ENCODE measurements at regions not wholly inside any gene's neighbourhood (a gene's known extent, or its start where the extent isn't known, plus 50 kb on each side); places are given as distances from the start of the nearest gene placed in this dataset.

GRCh38 chr5:133697536-133698258 lies 85.4 kb upstream of the FSTL4 start:
- Histone ChIP-seq H3K4me2 (ENCODE audit: low read depth, low read length, poor library complexity, severe bottlenecking) (no peak overlapping the region), H3K4me3 (ENCODE audit: low read length, poor library complexity, severe bottlenecking) (no peak overlapping the region), H2AFZ (ENCODE audit: low read length) (no peak overlapping the region), H4K20me1 (ENCODE audit: insufficient read depth, low read length, poor library complexity, severe bottlenecking) (no peaks in the 10 kb centered on the region), H3K4me1 (ENCODE audit: insufficient read depth, low read length, poor library complexity, severe bottlenecking) (no peaks in the 10 kb centered on the region), H3K9me3 (ENCODE audit: insufficient read depth, low read depth, low read length) (no peaks in the 10 kb centered on the region), H3K9ac (ENCODE audit: low read depth, low read length, poor library complexity, severe bottlenecking) (no peak overlapping the region), H3K36me3 (ENCODE audit: insufficient read depth, low read length) (no peaks in the 10 kb centered on the region), H3K27me3 (ENCODE audit: insufficient read depth, low read length, poor library complexity, severe bottlenecking) (no peaks in the 10 kb centered on the region), H3F3A (ENCODE audit: low read depth) (no peaks in the 10 kb centered on the region), H3K9me2 (replicated peaks; ENCODE audit: low read depth, low read length) (no peaks in the 10 kb centered on the region), H3K79me2 (ENCODE audit: insufficient read depth, low read length) (no peaks in the 10 kb centered on the region)
- TF ChIP-seq CTCF (conservative IDR thresholded peaks at IDR 0.05; ENCODE audit: low read length), result no peak
- no peak for TF ChIP-seq EZH2phosphoT487 (IDR thresholded peaks at IDR 0.05; ENCODE audit: borderline replicate concordance)

GRCh38 chr5:133696782-133697507 lies 84.6 kb upstream of the FSTL4 start:
- no peaks in the 10 kb centered on the region for H3K36me3 ChIP-seq (ENCODE audit: insufficient read depth, low read length)
- H3K4me2 ChIP-seq (ENCODE audit: low read depth, low read length, poor library complexity, severe bottlenecking), result no peak overlapping the region
- H3K9ac ChIP-seq (ENCODE audit: low read depth, low read length, poor library complexity, severe bottlenecking), result no peak overlapping the region
- H3K9me3 ChIP-seq (ENCODE audit: insufficient read depth, low read depth, low read length), result no peaks in the 10 kb centered on the region
- H3K79me2 ChIP-seq (ENCODE audit: insufficient read depth, low read length), result no peaks in the 10 kb centered on the region
- no peaks in the 10 kb centered on the region for H3K4me1 ChIP-seq (ENCODE audit: insufficient read depth, low read length, poor library complexity, severe bottlenecking)
- H3K9me2 ChIP-seq (replicated peaks; ENCODE audit: low read depth, low read length), result no peaks in the 10 kb centered on the region
- H3K4me3 ChIP-seq (ENCODE audit: low read length, poor library complexity, severe bottlenecking), result no peak overlapping the region
- TF ChIP-seq CTCF (conservative IDR thresholded peaks at IDR 0.05; ENCODE audit: low read length) (no peak), EZH2phosphoT487 (IDR thresholded peaks at IDR 0.05; ENCODE audit: borderline replicate concordance) (no peak)
- H4K20me1 ChIP-seq (ENCODE audit: insufficient read depth, low read length, poor library complexity, severe bottlenecking), result no peaks in the 10 kb centered on the region
- H3F3A ChIP-seq (ENCODE audit: low read depth), result no peaks in the 10 kb centered on the region
- no peaks in the 10 kb centered on the region for H3K27me3 ChIP-seq (ENCODE audit: insufficient read depth, low read length, poor library complexity, severe bottlenecking)
- no peak overlapping the region for H2AFZ ChIP-seq (ENCODE audit: low read length)

- Histone ChIP-seq H3K4me1 (ENCODE audit: insufficient read depth, low read length, poor library complexity, severe bottlenecking) (no peaks in the 10 kb centered on the region), H3K9me3 (ENCODE audit: insufficient read depth, low read depth, low read length) (no peaks in the 10 kb centered on the region), H3K4me3 (ENCODE audit: low read length, poor library complexity, severe bottlenecking) (no peak overlapping the region), H3K27me3 (ENCODE audit: insufficient read depth, low read length, poor library complexity, severe bottlenecking) (no peaks in the 10 kb centered on the region), H3K4me2 (ENCODE audit: low read depth, low read length, poor library complexity, severe bottlenecking) (no peak overlapping the region), H3K36me3 (ENCODE audit: insufficient read depth, low read length) (no peaks in the 10 kb centered on the region), H4K20me1 (ENCODE audit: insufficient read depth, low read length, poor library complexity, severe bottlenecking) (no peaks in the 10 kb centered on the region), H3F3A (ENCODE audit: low read depth) (no peaks in the 10 kb centered on the region), H3K9me2 (replicated peaks; ENCODE audit: low read depth, low read length) (no peaks in the 10 kb centered on the region), H3K79me2 (ENCODE audit: insufficient read depth, low read length) (no peaks in the 10 kb centered on the region), H2AFZ (ENCODE audit: low read length) (no peak overlapping the region), H3K9ac (ENCODE audit: low read depth, low read length, poor library complexity, severe bottlenecking) (no peak overlapping the region)
- TF ChIP-seq CTCF (conservative IDR thresholded peaks at IDR 0.05; ENCODE audit: low read length) (no peak), EZH2phosphoT487 (IDR thresholded peaks at IDR 0.05; ENCODE audit: borderline replicate concordance) (no peak)
Measured at GRCh38 chr5:133696006-133696584, 83.8 kb upstream of the FSTL4 start.
